MG63 (cell line): ENCODE measurements at regions not wholly inside any gene's neighbourhood (a gene's known extent, or its start where the extent isn't known, plus 50 kb on each side); places are given as distances from the start of the nearest gene placed in this dataset.

Experiments
- DNase-seq: peaks from one replicate; pipeline ENCODE4 v3.0.0-alpha.2; 2020
- H3K27me3 ChIP-seq: fragments of 250-450 bp; sonication (Bioruptor Pico); 2 replicates; pipeline ENCODE4 v1.5.1; 2020; ENCODE audit warnings: mild to moderate bottlenecking, moderate library complexity
- H3K36me3 ChIP-seq: fragments of 250-450 bp; sonication (Bioruptor Pico); 2 replicates; pipeline ENCODE4 v1.5.1; 2020; ENCODE audit warnings: mild to moderate bottlenecking, moderate library complexity
- H3K4me3 ChIP-seq: fragments of 250-450 bp; sonication (Bioruptor Pico); 2 replicates; pipeline ENCODE4 v1.5.1; 2020; ENCODE audit warnings: mild to moderate bottlenecking, moderate library complexity
- H3K9me3 ChIP-seq: fragments of 250-450 bp; sonication (Bioruptor Pico); 2 replicates; pipeline ENCODE4 v1.5.1; 2020; ENCODE audit warnings: mild to moderate bottlenecking, moderate library complexity

DNA sequence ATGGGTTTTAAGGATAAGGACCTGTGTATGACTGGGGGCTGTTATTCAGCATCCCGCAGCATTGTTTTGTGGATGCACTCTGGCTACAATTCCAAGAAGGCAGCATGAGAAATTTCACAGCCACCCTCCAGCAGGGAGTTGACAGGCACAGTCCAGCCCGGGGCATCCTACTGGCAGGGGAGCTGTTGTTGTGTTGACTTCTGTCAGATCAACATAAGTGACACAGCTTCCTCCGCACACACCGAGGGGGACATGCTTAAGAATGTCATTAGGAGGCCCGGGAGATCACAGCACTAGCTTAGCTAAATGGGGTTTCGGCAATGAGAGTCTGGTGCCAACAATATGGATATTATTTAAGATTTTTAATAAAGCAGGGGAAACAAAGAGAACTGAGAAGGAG is 326.5 kb downstream of the ASMT start:
- DNase-seq: no peak
- Histone ChIP-seq H3K4me3 (no peak overlapping the region), H3K36me3 (no peaks in the 10 kb centered on the region), H3K27me3 (no peaks in the 10 kb centered on the region), H3K9me3 (peaks cover 6% of the 10 kb centered on the region; the same call in 1 of the 2 replicates)

DNA sequence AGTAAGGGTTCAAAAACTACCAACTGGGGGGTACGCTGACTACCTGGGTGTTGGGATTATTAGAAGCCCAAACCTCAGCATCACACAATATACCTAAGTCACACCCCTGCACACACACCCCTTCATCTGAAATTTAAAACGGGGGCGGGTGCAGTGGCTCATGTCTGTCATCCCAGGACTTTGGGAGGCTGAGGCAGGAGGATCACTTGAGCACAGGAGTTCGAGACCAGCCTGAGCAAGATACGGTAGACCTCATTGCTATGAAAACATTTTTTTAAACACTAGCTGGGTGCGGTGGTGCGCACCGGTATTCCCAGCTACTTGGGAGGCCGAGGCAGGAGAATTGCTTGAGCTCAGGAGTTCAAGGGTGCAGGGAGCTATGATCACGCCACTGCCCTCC is 331.0 kb downstream of the ASMT start:
- Histone ChIP-seq H3K9me3 (no peaks in the 10 kb centered on the region), H3K27me3 (no peaks in the 10 kb centered on the region), H3K4me3 (no peak overlapping the region), H3K36me3 (no peaks in the 10 kb centered on the region)
- no peak for DNase-seq

DNA sequence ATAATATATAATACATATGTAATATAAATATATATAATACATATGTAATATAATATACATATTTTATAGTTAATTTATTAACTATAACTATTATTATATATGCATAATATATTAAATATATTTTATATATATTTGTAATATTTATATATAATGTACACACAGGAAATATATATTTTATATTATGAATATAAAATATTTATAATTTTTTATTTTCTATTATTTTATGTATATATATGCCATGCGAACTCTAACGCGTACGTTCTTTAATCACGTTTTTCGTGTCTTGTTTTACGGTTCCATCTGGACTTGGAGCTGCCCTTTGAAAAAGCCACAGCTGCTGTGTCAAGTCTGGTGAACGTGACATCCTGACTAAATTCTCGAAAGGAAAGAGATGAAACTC is 332.1 kb downstream of the ASMT start:
- H3K4me3 ChIP-seq: no peak overlapping the region
- DNase-seq: no peak
- H3K36me3 ChIP-seq: no peaks in the 10 kb centered on the region

More for the DNA sequence above, 332.1 kb downstream of the ASMT start:
- Histone ChIP-seq H3K9me3 (no peaks in the 10 kb centered on the region), H3K27me3 (no peaks in the 10 kb centered on the region)
